GM04504 (cell line): ENCODE measurements at regions not wholly inside any gene's neighbourhood (a gene's known extent, or its start where the extent isn't known, plus 50 kb on each side); places are given as distances from the start of the nearest gene placed in this dataset.
"Not testable (repeated sequence)": the region's sequence is repeated elsewhere in the genome, so short reads cannot be mapped to it uniquely, and the experiment has no call there.

Experiments
- DNase-seq: peaks from one replicate; pipeline ENCODE4 v3.0.0-alpha.2; 2012; ENCODE audit warnings: low read depth

DNA sequence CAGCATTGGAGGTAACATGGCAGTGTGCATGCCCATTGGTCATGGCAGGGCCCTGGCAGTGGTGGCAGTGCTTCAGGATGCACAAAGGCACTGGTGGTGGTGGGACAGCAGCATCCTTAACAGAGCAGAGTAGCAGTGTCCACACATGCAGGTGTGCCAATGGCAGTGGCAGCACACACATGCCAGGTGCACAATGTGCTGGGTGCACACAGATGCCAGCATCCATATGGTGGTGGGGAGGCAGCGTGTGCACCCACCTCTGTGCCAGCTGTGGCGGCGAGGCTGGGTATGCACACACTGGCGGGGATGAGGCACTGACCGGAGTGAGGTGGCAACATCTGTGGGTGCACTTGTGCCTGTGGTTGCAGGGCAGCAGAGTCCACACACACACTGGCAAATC lies 150.6 kb downstream of the SI start:
- DNase-seq: no peak

- no peak for DNase-seq
These were observed 159.4 kb downstream of the SI start for GRCh38 chr3:164918905-164919304.

DNA sequence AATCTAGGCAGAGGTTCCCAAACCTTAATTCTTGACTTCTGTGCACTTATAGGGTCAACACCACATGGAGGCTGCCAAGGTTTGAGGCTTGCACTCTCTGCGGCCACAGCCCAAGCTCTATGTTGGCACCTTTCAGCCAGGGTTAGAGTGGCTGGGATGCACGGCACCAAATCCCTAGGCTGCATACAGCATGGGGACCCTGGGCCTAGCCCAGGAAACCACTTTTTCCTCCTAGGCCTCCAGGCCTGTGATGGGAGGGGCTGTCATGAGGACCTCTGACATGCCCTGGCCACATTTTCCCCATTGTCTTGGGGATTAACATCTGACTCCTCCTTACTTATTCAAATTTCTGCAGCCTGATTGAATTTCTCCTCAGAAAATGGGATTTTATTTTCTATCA lies 165.4 kb downstream of the SI start:
- no peak for DNase-seq

DNA sequence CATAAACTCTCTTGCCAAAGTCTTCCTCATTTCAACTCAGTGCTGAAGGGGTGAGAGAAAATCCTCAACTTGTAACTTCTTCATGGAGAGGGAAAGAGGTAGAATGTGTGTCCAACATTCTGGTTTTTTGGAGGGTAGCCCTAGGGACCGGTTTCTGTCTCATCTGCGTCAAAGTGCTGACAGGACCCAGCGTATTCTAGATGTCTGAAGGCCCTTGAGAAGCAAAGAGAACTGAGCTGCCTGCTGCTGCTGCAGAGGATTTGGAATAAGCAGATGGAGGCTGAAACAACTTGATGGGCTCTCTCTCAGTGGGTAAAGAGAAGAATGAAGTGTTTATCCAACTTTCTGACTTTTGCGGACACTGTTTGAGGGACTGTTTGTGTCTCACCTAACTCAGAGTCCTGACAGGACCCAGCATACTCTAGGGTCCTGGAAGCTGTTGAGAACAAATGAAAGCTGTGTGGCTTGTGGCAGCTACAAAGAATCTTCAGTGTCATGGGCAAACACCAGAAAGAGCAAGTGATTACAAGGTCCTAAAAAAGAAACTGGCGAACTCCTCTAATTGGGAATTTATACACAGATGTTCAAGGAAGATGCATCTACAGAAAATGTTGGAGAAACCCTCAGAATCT lies 174.4 kb downstream of the SI start:
- no peak for DNase-seq

- DNase-seq: no peak
These were observed 181.0 kb downstream of the SI start for GRCh38 chr3:164897342-164897741.

GRCh38 chr3:164890061-164890460 lies 188.2 kb downstream of the SI start:
- DNase-seq: no peak

DNA sequence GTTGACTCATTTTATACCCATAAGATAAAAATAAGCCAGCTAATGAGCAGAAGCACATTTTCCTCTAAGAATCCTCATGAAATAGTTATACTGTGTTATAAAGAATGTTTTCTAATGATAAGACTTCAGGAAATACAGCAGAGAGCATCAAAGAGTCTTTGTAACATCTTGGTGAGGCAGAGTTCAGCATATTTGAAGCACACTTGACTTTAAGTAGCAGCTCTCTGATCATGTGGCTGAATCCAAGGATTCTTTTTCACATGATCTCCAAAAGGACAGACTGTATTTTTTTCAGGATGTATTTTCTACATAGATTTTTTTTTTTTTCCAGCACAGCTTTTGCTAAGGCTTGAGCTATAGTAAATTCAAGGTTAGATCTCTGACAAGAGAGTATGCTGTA lies 195.1 kb downstream of the SI start:
- no peak for DNase-seq

DNA sequence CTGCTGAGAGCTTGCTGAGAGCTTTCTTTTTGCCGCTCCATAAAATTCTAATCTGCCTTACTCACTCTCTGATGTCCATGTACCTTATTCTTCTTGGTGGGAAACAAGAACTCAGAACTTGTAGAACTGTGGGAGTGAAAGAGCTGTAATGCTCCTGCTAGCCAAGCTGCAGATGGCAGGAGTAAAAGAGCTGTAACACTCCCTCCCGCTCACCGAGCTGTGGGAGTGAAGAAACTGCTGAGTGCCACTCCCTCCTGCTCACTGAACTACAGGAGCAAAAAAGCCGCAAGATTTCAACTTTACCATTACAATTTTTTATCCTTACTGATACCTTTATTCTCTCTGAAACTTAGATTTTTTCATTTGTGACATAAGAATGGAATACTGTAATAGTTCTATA lies 199.1 kb downstream of the SI start:
- no peak for DNase-seq

- DNase-seq: no peak
These were observed 213.8 kb downstream of the SI start for GRCh38 chr3:164864454-164864853.

- no peak for DNase-seq
These were observed 225.4 kb downstream of the SI start for GRCh38 chr3:164852866-164853265.

DNA sequence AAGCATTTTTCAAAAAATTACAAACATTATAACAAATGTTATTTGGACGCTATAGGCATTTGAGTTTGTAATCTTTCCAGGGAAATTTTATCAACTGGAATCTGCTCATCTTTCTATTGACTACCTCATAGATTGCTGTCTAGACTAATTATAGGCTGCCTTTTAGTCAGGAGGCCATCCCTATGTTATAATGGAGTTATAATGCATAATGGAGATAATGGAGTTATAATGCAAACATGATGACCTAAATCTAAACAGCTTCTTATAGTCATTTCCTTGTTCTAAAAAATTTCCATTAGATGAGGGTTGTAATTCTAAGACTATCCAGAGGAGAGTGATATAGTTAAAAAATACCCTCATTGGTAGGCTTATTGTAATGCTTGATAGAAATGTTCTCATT lies 226.4 kb downstream of the SI start:
- DNase-seq: no peak

DNA sequence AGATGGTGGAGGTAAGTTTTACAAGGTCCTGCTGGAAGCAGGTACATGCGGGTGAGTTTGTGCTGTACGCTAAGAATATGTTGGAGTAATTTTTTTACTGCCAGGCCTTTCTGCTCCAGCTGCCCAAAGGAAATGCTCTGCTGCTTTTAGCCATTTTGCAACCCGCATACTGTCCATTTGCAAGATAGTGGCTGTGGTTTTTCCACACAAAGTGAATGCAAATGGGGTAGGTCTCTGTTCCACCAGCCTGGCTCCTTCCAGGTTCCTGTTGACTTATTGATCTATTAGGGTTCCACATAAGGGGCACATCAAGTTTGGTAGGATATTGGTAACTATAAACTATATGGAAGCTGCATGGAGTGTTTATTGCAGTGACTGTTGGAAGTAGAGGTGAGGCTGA lies 227.1 kb downstream of the SI start:
- no peak for DNase-seq

DNA sequence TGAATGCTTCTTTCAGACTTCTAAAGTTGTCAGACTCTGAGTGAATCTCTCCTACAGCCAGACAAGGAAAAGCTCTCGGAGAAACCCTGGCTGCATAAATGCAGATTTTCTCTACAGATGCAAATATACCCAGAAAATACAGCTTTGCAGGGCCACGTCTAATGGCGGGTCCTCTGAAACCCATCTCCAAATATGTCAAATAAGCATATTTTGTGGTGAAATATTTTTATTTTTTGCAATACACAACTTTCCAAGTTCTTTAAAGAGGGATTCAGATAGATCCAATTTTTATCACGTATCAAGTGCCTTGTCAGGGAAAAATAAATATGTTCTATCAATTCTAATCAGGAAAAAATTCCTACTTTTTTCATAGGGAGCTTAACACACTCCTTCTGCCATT lies 229.4 kb downstream of the SI start:
- no peak for DNase-seq

DNA sequence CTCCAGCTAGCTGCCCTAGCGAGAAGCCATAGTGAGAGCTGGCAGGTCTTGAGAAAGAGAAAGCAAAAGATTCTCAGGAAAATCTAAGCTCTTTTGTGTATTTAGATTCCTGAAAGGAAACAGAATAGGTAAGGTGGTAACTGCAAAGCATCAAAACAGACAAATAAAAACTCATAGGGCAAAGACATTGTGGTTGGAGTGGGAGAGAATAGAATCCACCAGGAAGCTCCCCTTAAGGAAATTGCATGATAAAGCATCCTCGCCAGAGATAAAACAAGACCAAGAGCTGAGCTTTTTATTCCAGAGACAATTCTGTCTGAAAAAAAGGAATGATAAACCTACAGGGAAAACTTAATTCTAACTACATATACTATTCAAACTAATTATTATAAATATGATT lies 232.6 kb downstream of the SI start:
- DNase-seq: no peak

- DNase-seq: no peak
These were observed 246.1 kb downstream of the SI start for GRCh38 chr3:164832216-164832615.

GRCh38 chr3:164818318-164818717 lies 260.0 kb downstream of the SI start:
- DNase-seq: no peak

GRCh38 chr3:164814106-164814505 lies 264.2 kb downstream of the SI start:
- no peak for DNase-seq

GRCh38 chr3:164812042-164812441 lies 266.3 kb downstream of the SI start:
- DNase-seq: no peak

GRCh38 chr3:164806188-164806587 lies 272.1 kb downstream of the SI start:
- no peak for DNase-seq

DNA sequence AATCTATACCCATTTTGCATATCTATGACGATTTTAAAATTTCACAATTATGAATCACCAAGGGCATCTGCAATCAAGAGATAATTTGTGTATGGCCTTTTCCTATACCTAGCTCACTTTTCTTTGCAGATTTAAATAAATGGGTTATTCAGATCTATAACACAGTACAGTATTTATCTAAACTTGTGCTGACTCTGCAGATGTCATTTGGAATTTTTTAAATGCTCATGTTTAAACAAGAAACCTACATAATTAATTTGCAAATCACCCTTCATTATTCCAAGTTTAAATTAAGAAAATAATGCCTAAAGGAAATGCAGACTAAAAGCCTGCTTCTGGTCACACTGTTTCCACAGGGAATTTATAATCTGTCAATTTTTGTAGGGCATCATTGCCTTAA lies 284.2 kb downstream of the SI start:
- DNase-seq: no peak

GRCh38 chr3:164791263-164791662 lies 287.0 kb downstream of the SI start:
- no peak for DNase-seq

GRCh38 chr3:164784407-164784806 lies 293.9 kb downstream of the SI start:
- DNase-seq: not testable (repeated sequence)

- DNase-seq: no peak
These were observed 296.5 kb downstream of the SI start for GRCh38 chr3:164781755-164782154.

DNA sequence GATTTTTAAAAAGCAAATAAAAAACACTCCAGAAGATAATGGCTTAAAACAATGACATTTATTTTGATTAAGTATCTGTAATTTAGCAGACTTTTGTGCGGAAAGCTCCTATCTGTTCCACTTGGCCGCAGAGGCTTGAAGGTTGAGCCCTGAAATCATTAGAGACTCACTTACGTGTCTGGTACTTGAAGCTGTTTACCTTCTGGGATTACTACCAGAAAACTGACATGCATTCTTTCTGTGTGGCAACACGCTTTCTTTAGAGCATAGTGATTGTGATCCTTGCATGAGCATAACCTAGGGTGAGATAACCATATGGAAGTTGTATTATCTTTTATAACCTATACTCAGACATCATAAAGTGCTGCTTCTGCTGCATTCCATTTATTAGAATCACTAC lies 298.5 kb downstream of the SI start:
- no peak for DNase-seq

DNA sequence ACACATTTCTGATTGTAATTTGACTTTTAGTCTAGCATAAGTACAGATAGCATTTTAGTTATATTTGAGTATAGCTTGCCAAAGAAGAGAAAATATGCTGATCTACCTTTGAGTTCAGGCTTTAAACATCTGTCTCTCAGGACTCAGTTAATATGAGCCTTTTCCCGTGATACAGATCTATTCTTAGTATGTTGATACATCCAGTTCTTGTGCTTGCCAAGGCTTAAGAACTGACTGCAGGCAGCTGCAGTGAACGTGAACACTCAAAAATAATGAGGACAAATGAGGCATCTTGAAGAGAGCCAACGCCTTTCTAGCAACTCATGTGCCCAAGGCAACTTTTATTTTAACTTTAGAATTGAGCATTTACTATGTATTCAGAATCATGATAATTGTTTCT lies 325.5 kb downstream of the SI start:
- DNase-seq: no peak
